Amniotic epithelial cell (primary cell): ENCODE measurements at regions not wholly inside any gene's neighbourhood (a gene's known extent, or its start where the extent isn't known, plus 50 kb on each side); places are given as distances from the start of the nearest gene placed in this dataset.
"Not testable (repeated sequence)": the region's sequence is repeated elsewhere in the genome, so short reads cannot be mapped to it uniquely, and the experiment has no call there.

Experiments
- DNase-seq: peaks from one replicate; pipeline ENCODE4 v3.0.0-alpha.2; 2010; ENCODE audit warnings: low read depth

GRCh38 chr5:67549296-67549618 lies 352.7 kb upstream of the CD180 start:
- DNase-seq, result no peak

DNA sequence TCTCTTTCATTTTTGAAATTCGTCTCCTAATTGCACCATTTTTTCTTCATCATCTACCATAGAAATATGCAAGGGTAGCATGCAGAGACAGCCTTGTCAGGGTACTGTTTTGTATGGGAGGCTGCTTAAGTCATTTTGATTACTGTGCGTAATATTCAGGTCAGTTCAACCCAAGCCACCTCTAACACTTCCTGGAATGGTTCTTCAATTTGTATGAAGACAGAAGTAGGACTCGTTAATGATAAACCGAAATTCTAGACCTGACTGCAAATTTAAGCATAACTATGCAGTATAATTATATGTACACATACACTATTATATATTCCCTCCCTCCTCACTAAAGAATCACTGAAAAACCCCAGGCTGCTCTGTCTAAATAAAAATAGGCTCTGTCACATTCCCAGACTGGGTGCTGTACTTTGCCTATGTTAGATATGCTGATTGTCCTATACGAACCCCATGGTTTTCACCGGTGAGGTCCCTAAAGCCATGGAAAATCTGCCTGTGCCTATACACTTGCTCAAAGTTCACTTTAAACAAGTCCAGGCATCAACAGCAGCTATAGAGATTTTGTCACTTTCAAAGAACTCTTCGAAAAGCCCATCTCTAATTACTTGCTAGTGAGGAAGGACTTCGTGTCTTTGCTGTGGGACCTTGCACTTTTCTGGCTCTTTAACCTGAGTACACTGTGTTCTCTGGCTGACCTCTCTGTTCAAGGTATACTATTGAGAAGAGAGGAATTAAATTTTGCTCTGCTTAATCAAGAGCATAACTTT lies 352.1 kb upstream of the CD180 start:
- no peak for DNase-seq

GRCh38 chr5:67547682-67548081 lies 351.1 kb upstream of the CD180 start:
- DNase-seq, result no peak

- DNase-seq, result not testable (repeated sequence)
These were observed 348.3 kb upstream of the CD180 start for GRCh38 chr5:67544942-67545341.

DNA sequence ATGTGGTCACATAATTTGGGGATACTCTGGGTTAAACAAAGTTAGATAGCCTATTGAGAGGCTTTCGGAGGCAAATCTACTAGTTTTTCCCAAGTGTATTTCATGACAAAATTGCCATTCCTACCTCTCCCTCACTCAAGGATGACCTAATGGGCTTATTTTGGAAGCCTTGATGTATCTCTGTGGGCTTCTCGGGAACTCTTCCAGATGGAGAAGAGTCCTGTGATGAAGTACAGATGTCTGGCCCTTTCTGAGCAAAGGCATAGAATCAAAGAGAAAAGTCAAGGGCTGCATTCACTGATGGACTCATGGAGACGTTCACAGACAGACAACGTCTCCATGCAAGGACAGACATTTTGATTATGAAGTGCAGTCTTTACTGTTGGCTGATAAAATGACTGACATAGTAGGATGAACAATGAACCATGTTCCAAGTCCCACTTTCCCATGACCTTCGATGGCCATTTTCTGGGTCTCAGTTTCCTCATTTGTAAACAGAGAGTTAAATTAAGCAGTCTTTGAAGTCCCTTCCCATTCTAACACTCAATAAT lies 347.2 kb upstream of the CD180 start:
- no peak for DNase-seq

DNA sequence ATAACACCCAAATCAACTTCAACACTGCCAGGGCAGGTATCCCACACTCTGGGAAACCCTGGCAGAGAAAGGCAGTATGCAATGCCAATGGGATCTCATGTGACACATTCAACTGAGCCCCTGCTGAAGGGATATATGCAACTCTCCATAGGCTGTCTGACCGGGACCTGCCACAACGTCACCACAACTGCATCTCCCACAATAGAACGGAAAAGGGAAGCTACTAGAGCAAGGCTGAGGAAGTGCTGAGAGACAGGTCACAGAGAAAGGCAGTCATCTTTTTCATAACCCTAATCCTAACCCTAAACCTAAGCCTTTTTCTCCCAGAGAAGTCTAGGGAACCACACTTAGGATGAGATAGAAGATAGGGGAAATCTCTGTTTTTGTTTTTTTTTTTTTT lies 345.9 kb upstream of the CD180 start:
- no peak for DNase-seq

DNA sequence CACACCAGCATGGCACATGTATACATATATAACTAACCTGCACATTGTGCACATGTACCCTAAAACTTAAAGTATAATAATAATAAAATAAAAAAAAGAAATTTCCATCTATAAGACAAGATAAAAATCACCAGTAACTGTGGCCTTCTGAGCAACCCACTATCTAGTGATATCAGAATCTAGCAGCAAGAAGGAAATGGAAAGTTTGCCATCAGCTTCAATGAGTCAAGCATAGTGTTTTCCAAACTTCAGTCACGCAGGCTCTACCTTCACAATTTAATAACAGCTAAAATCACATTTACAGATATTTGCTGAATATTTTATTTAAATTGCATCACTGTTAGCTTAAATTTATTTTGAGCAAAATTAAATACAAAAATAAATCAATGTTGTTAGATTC lies 345.3 kb upstream of the CD180 start:
- DNase-seq, result no peak

DNA sequence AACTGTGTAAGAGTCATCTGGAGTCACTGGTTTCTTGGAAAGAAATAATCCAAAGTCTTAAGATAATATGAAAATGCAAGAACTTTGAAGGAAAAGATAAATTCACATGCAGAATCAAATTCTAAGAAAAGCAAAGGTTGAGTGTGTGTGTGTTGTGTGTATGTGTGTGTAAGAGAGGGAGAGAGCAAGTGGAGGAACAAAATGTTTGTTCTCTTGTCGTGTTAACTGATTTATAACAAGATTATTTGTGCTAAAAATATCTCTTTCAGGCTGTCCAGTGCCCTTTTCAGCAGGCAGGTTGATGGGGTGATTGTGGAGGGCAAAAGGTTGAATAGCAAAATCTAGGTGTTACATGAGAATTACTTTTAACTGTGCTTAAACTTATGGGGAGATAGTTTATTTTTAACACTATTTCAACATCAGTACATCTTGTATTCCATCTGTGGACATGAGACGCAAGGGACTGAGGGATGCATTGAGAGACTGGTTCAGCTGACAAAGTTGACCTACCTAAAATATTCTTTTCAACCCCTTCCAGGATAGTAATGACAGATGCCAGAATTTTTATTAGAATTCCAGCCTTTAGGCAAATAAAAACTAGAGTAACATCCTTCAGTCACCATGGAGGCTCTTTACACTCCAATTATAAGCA lies 342.4 kb upstream of the CD180 start:
- DNase-seq, result no peak

GRCh38 chr5:67537439-67538148 lies 341.0 kb upstream of the CD180 start:
- DNase-seq, result no peak

GRCh38 chr5:67536866-67537265 lies 340.3 kb upstream of the CD180 start:
- DNase-seq, result no peak

GRCh38 chr5:67530609-67531255 lies 334.1 kb upstream of the CD180 start:
- no peak for DNase-seq

- no peak for DNase-seq
These were observed 332.4 kb upstream of the CD180 start for GRCh38 chr5:67528953-67529352.

- DNase-seq, result no peak
These were observed 330.2 kb upstream of the CD180 start for GRCh38 chr5:67526793-67527192.

DNA sequence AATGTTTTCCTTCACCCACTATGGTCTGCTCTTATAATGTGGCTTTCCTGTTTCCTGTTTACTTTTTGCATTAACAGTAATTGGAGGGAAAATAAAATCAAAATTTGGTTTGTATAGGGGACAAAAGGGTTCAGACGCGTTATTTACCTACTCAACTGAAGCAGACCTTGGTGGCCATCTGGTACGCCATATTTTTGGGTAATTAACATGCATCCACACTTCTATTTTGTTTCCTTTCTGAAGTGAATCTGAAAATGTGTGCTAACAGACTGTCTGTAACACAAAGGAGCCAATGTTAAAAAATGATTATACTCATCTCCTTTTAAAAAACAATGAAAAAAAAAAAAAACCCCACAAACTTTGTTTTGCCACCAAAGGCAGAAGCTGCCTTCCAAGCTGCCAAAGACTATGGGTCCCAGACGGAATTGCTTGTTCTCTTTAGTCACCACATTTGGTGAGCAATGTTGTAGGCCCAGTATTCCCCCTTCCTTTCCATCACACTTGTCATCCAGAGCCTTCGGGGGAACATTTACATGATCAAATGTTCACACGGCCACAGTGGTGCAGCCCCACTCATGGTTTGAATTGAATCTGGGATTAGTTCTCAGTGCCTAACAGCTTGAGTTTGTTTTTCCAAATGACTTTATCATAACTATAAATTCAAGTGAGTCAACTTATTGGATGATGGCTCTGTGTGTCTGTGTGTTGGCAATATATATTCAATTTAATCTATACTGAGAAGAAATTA lies 323.7 kb upstream of the CD180 start:
- no peak for DNase-seq

- no peak for DNase-seq
These were observed 321.6 kb upstream of the CD180 start for GRCh38 chr5:67518227-67518626.

DNA sequence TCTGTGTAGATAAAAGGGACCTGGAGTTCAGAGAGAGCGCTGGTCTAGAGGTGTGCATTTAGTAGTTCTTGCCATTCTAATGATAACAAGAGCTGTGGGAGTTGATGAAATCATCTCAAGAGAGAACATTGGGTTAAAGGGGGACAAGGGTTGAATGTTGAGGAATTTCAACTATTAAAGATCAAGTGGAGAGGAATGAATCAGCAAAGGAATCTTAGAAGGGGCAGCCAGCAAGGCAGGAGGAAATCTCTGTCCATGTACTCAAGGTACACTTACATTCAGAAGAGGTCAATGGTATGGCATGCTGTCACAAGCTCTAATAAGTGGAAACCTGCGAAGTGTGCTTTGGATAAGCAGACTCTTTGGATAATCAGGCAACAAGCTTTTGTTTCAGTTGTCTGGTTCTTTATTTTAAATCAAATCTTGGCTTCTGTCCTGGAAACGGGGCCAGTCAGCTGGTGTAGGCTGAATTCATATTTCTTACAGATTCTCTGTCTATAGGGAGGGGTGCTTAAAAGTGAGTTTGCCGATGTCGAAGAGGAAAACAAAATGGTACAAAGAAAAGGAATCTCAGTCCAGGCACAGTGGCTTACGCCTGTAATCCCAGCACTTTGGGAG lies 320.5 kb upstream of the CD180 start:
- peak; percentile 24 for DNase-seq

DNA sequence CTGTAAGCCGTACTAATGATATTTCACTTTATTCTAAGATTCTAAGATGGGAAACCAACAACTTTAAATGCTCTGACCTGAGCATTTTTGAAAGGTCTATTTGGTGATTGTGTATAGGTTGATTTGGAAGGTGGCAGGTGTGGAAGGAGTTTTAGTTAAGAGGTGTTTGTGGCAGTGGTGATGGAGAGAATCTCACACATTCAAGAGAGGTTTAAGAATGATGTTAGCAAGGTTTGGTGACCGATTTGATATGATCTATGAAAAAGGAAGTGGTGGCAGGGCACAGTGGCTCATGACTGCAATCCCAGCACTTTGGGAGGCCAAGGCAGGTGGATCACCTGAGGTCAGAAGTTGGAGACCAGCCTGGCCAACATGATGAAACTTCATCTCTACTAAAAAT lies 319.2 kb upstream of the CD180 start:
- no peak for DNase-seq

DNA sequence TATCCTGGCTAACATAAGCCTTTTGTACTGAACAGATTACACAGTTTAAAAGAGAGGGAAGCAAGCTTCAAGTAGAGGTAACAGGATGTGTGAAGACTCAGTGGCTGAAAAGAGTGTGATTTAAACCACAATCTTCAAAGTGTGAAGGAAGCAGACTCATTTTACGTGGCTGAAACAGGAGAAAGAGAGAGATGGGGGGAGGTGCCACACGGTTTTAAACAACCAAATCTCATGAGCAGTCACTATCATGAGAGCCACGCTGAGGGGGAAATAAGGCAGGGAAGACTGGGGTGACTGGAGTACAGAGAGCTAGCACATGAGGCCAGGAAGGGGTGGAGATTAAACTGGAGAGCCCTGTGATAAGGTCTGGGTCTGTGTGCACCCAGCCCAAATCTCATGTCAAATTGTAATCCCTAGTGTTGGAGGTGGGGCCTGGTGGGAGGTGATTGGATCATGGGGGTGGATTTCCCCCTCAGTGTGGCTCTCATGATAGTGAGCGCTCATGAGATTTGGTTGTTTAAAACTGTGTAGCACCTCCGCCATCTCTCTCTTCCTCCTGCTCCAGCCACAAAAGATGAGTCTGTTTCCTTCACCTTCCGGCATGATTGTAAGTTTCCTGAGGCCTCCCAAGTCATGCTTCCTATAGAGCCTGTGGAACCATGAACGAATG lies 318.6 kb upstream of the CD180 start:
- DNase-seq, result no peak

DNA sequence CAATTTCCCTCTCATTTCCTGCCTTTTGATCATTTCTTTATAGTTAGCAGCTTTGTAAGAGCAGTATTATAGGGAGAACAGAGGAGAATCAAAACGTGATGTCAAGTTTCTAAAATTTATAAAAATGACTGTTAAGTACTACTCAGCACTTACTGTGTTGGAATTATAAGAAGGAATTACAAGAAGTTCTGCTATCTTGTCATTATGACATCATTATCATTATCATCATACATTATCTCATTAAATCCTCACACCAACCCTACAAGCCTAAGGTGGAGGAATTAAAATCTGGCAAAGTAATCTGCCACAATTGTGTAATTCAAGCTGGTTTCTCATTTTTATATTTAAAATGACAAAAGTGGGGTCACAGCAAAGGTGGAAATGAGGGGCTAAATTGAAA lies 316.2 kb upstream of the CD180 start:
- no peak for DNase-seq

DNA sequence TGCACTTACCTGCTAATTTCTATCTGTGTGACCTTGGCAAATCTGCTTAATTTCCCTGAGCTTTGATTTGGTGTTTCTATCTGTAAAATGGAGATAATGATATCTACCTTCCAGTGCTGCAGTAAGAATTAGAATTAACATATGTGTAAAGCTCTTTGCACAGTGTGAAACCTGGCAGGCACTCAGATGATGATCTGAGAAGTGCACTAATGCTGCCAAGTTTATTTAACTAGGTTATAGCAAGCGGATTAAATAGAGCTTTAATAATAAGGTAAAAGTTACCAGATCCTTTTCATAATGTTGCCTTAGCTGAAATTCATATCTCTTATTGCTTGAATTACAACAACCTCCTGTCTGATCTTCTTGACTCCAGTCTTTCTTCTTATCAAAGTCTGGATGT lies 315.3 kb upstream of the CD180 start:
- DNase-seq, result no peak

- DNase-seq, result no peak
These were observed 313.6 kb upstream of the CD180 start for GRCh38 chr5:67510204-67510603.
